Chondrocyte (in vitro differentiated cells): ENCODE measurements at regions not wholly inside any gene's neighbourhood (a gene's known extent, or its start where the extent isn't known, plus 50 kb on each side); places are given as distances from the start of the nearest gene placed in this dataset.

Experiments used
- DNase-seq: peaks from one replicate; pipeline ENCODE4 v3.0.0; 2021; ENCODE audit warnings: mixed read lengths, low spot score
- H3K27ac Mint-ChIP-seq: one replicate; pipeline ENCODE4 v1.8.0; 2021; ENCODE audit warnings: mild to moderate bottlenecking, moderate library complexity, mixed read lengths; ENCODE audit not compliant: unreplicated experiment
- H3K27me3 Mint-ChIP-seq: 2 replicates; pipeline ENCODE4 v1.8.0; 2021; ENCODE audit warnings: low read depth, mixed read lengths
- H3K36me3 Mint-ChIP-seq: 2 replicates; pipeline ENCODE4 v1.8.0; 2021; ENCODE audit warnings: low read depth, mixed read lengths
- H3K4me1 Mint-ChIP-seq: 2 replicates; pipeline ENCODE4 v1.8.0; 2021; ENCODE audit warnings: low read depth, mild to moderate bottlenecking, mixed read lengths
- H3K4me3 Mint-ChIP-seq: one replicate; pipeline ENCODE4 v1.8.0; 2021; ENCODE audit warnings: mild to moderate bottlenecking, moderate library complexity, mixed read lengths; ENCODE audit not compliant: unreplicated experiment
- H3K9me3 Mint-ChIP-seq: 2 replicates; pipeline ENCODE4 v1.8.0; 2021; ENCODE audit warnings: low read depth, mixed read lengths
- CTCF ChIP-seq: fragments of 200-600 bp; sonication (generic); IDR thresholded peaks from 2 replicates; pipeline ENCODE4 v1.5.0; 2021; ENCODE audit warnings: antibody characterized with exemption, mild to moderate bottlenecking, moderate library complexity

GRCh38 chr5:15007646-15008045 lies 136.1 kb upstream of the ANKH start:
- H3K36me3 Mint-ChIP-seq, result no peaks in the 10 kb centered on the region
- no peak for TF ChIP-seq CTCF
- no peak for DNase-seq
- H3K4me1 Mint-ChIP-seq, result peaks cover 79% of the 10 kb centered on the region
- no peaks in the 10 kb centered on the region for H3K27me3 Mint-ChIP-seq
- H3K4me3 Mint-ChIP-seq, result no peak overlapping the region
- peak overlapping the region; percentile 98 for H3K27ac Mint-ChIP-seq
- no peaks in the 10 kb centered on the region for H3K9me3 Mint-ChIP-seq

- Mint-ChIP-seq H3K9me3 (no peaks in the 10 kb centered on the region), H3K4me1 (peaks cover 61% of the 10 kb centered on the region), H3K27me3 (peaks cover 1% of the 10 kb centered on the region), H3K36me3 (peaks cover under 1% of the 10 kb centered on the region), H3K4me3 (no peak overlapping the region), H3K27ac (no peak overlapping the region)
- no peak for DNase-seq
- TF ChIP-seq CTCF, result no peak
Measured at GRCh38 chr5:15004506-15004905, 132.9 kb upstream of the ANKH start.

- H3K4me1 Mint-ChIP-seq, result peaks cover 51% of the 10 kb centered on the region
- peak; percentile 93 for TF ChIP-seq CTCF
- H3K4me3 Mint-ChIP-seq, result no peak overlapping the region
- peaks cover 5% of the 10 kb centered on the region for H3K27me3 Mint-ChIP-seq
- H3K27ac Mint-ChIP-seq, result no peak overlapping the region
- no peak for DNase-seq
- H3K36me3 Mint-ChIP-seq, result peaks cover 1% of the 10 kb centered on the region
- peaks cover 3% of the 10 kb centered on the region for H3K9me3 Mint-ChIP-seq
Measured at GRCh38 chr5:15003511-15003920, 131.9 kb upstream of the ANKH start.

GRCh38 chr5:15002791-15003190 lies 131.2 kb upstream of the ANKH start:
- Mint-ChIP-seq H3K4me3 (no peak overlapping the region), H3K36me3 (peaks cover 3% of the 10 kb centered on the region), H3K27ac (no peak overlapping the region), H3K4me1 (peaks cover 43% of the 10 kb centered on the region), H3K9me3 (peaks cover 10% of the 10 kb centered on the region), H3K27me3 (peaks cover 5% of the 10 kb centered on the region)
- TF ChIP-seq CTCF, result no peak
- DNase-seq, result no peak

GRCh38 chr5:15002173-15002572 lies 130.6 kb upstream of the ANKH start:
- peaks cover 5% of the 10 kb centered on the region for H3K27me3 Mint-ChIP-seq
- H3K36me3 Mint-ChIP-seq, result peaks cover 3% of the 10 kb centered on the region
- peaks cover 37% of the 10 kb centered on the region for H3K4me1 Mint-ChIP-seq
- H3K9me3 Mint-ChIP-seq, result peaks cover 10% of the 10 kb centered on the region
- no peak for TF ChIP-seq CTCF
- H3K27ac Mint-ChIP-seq, result no peak overlapping the region
- DNase-seq, result no peak
- H3K4me3 Mint-ChIP-seq, result no peak overlapping the region
